ENCODE measurements at regions not wholly inside any gene's neighbourhood (a gene's known extent, or its start where the extent isn't known, plus 50 kb on each side); places are given as distances from the start of the nearest gene placed in this dataset.
A peak's percentile ranks its signal among the peaks of the same experiment; 100 is the strongest.

GRCh38 chr4:56739066-56739777 is 58.1 kb upstream of the HOPX start:
- no peak overlapping the region for H3K27ac ChIP-seq (ENCODE audit: control insufficient read depth, insufficient read depth, low read length)
- H3K79me2 ChIP-seq (ENCODE audit: control insufficient read depth, insufficient read depth, low read length), result no peaks in the 10 kb centered on the region
- dilution Hi-C loops (cut with MboI; ENCODE audit: extremely low pct_ligation_motif_present, low sequenced_read_pairs), result no loop called here
- H3K36me3 ChIP-seq (ENCODE audit: control insufficient read depth in 2 of 2, extremely low read depth in 1 of 2, insufficient read depth in 2 of 2, low read length in 2 of 2), result no peaks in the 10 kb centered on the region
- DNase-seq (ENCODE audit: low read depth, low spot score) (no peak), FAIRE-seq (peak; percentile 9)
- H3K9ac ChIP-seq (ENCODE audit: control insufficient read depth, extremely low read depth, insufficient read depth, low read length), result no peak overlapping the region
- H4K20me1 ChIP-seq (ENCODE audit: control insufficient read depth, extremely low read depth, insufficient read depth, low read length), result no peaks in the 10 kb centered on the region
- no peak overlapping the region for H3K4me3 ChIP-seq (ENCODE audit: control insufficient read depth in 2 of 3, extremely low read depth in 1 of 3, insufficient read depth in 2 of 3, low read depth in 1 of 3, low read length in 3 of 3)
- no peak overlapping the region for H3K4me2 ChIP-seq (ENCODE audit: control insufficient read depth, extremely low read depth, insufficient read depth, low read depth, low read length)
- H2AFZ ChIP-seq (ENCODE audit: control insufficient read depth, low read length), result no peak overlapping the region
- no peaks in the 10 kb centered on the region for H3K27me3 ChIP-seq (ENCODE audit: control insufficient read depth, extremely low read depth, insufficient read depth, low read length)
- H3K9me3 ChIP-seq (ENCODE audit: control insufficient read depth, low read depth, low read length), result no peaks in the 10 kb centered on the region
- H3K4me1 ChIP-seq (ENCODE audit: control insufficient read depth, extremely low read depth, insufficient read depth, low read length), result peaks cover 10% of the 10 kb centered on the region
- TF ChIP-seq CTCF (optimal IDR thresholded peaks at IDR 0.05 in 1 of 3, IDR thresholded peaks at IDR 0.05 in 1 of 3, conservative IDR thresholded peaks at IDR 0.05 in 1 of 3; ENCODE audit: extremely low read depth in 1 of 3, insufficient read depth in 2 of 3, low read length in 3 of 3) (no peak), EZH2 (IDR thresholded peaks at IDR 0.05; ENCODE audit: low read length) (no peak)
- no peaks in the 10 kb centered on the region for H3K9me1 ChIP-seq (ENCODE audit: control insufficient read depth, extremely low read depth, insufficient read depth, low read length)

GRCh38 chr4:56737666-56738065 is 56.6 kb upstream of the HOPX start:
- Histone ChIP-seq H3K9me3 (ENCODE audit: control insufficient read depth, low read depth, low read length) (no peaks in the 10 kb centered on the region), H3K79me2 (ENCODE audit: control insufficient read depth, insufficient read depth, low read length) (no peaks in the 10 kb centered on the region), H3K27ac (ENCODE audit: control insufficient read depth, insufficient read depth, low read length) (no peak overlapping the region), H3K9ac (ENCODE audit: control insufficient read depth, extremely low read depth, insufficient read depth, low read length) (no peak overlapping the region), H2AFZ (ENCODE audit: control insufficient read depth, low read length) (peak overlapping the region; percentile 75), H3K36me3 (ENCODE audit: control insufficient read depth in 2 of 2, extremely low read depth in 1 of 2, insufficient read depth in 2 of 2, low read length in 2 of 2) (no peaks in the 10 kb centered on the region), H3K4me3 (ENCODE audit: control insufficient read depth in 2 of 3, extremely low read depth in 1 of 3, insufficient read depth in 2 of 3, low read depth in 1 of 3, low read length in 3 of 3) (no peak overlapping the region), H3K27me3 (ENCODE audit: control insufficient read depth, extremely low read depth, insufficient read depth, low read length) (no peaks in the 10 kb centered on the region), H3K4me1 (ENCODE audit: control insufficient read depth, extremely low read depth, insufficient read depth, low read length) (peaks cover 10% of the 10 kb centered on the region), H3K4me2 (ENCODE audit: control insufficient read depth, extremely low read depth, insufficient read depth, low read depth, low read length) (peak overlapping the region; percentile 50), H3K9me1 (ENCODE audit: control insufficient read depth, extremely low read depth, insufficient read depth, low read length) (no peaks in the 10 kb centered on the region), H4K20me1 (ENCODE audit: control insufficient read depth, extremely low read depth, insufficient read depth, low read length) (no peaks in the 10 kb centered on the region)
- DNase-seq (ENCODE audit: low read depth, low spot score), result no peak
- TF ChIP-seq EZH2 (IDR thresholded peaks at IDR 0.05; ENCODE audit: low read length), result no peak
- TF ChIP-seq CTCF (optimal IDR thresholded peaks at IDR 0.05 in 1 of 3, IDR thresholded peaks at IDR 0.05 in 1 of 3, conservative IDR thresholded peaks at IDR 0.05 in 1 of 3; ENCODE audit: extremely low read depth in 1 of 3, insufficient read depth in 2 of 3, low read length in 3 of 3), result no peak
- FAIRE-seq, result peak; percentile 82
- dilution Hi-C loops (cut with MboI; ENCODE audit: extremely low pct_ligation_motif_present, low sequenced_read_pairs), result no loop called here
